ENCODE measurements at regions not wholly inside any gene's neighbourhood (a gene's known extent, or its start where the extent isn't known, plus 50 kb on each side); places are given as distances from the start of the nearest gene placed in this dataset.
A peak's percentile ranks its signal among the peaks of the same experiment; 100 is the strongest.

- Mint-ChIP-seq H3K27ac (ENCODE audit: unreplicated experiment) (no peak overlapping the region), H3K27me3 (ENCODE audit: insufficient read depth, unreplicated experiment) (no peaks in the 10 kb centered on the region), H3K4me3 (ENCODE audit: unreplicated experiment) (no peak overlapping the region), H3K9me3 (ENCODE audit: unreplicated experiment) (no peaks in the 10 kb centered on the region), H3K4me1 (ENCODE audit: low read depth, unreplicated experiment) (peaks cover 35% of the 10 kb centered on the region), H3K36me3 (ENCODE audit: insufficient read depth, unreplicated experiment) (no peaks in the 10 kb centered on the region)
- no peak for TF ChIP-seq CTCF (IDR thresholded peaks at IDR 0.05; ENCODE audit: insufficient read depth in 1 of 2, low read depth in 1 of 2, low read length in 1 of 2, severe bottlenecking in 1 of 2, unreplicated experiment in 1 of 2)
- Histone ChIP-seq H3K36me3 (ENCODE audit: control insufficient read depth, insufficient read depth, low read length) (no peaks in the 10 kb centered on the region), H3K27me3 (replicated peaks; ENCODE audit: control insufficient read depth, insufficient read depth, low read length) (no peaks in the 10 kb centered on the region), H3K4me3 (ENCODE audit: low read depth, low read length) (no peak overlapping the region), H3K4me1 (peaks cover 19% of the 10 kb centered on the region), H3K9me3 (no peaks in the 10 kb centered on the region)
- BruUV-seq (replicated peaks), result no TSS peak
- DNase-seq, result no peak
- ChIA-PET CTCF (interaction anchor here (0.8 kb wide), 1 partner anchor 10 kb away, joined by 3 read pairs; no protein-coding TSS in a partner anchor), POLR2A (no interaction called here)
- intact Hi-C loops (cut with micrococcal nuclease; ENCODE audit: unreplicated experiment), result no loop called here
Observed at GRCh38 chr14:75361041-75361440, 66.8 kb upstream of the JDP2 start.

DNA sequence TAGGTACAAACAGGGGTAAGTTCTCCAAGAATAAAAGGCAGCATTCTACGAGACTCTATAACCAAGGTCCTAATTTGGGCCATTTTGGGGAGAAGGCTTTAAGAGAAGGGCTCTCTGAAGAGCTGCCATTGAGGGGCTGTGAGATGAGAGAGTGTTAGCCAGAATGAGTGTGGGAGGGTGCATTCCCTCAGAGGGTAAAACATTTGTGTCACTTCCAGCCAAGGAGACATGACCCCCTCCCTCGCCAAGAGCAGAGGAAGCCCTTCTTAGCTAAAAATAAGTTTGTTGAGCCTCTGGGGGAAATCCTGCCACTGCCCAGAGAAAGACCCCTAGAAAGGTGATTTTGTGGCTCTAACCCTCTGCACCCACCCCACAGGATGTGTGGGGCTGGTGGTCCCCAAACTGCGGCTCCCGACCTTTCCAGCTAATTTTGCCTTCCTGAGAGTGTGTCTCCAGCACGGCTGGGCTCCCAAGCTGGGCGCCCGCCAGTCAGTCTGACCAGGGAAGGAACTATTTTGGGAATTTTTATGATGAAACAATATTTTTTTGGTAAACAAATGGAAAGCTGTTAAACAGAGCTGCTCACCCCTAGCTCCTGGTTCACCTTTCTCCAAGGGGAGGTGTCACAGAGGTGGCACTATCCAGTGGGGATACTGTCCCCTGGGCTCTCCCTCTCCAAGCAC is 65.9 kb upstream of the JDP2 start:
- no peaks in the 10 kb centered on the region for H3K36me3 ChIP-seq (ENCODE audit: control insufficient read depth, insufficient read depth, low read length)
- Mint-ChIP-seq H3K27ac (ENCODE audit: unreplicated experiment) (peak overlapping the region; percentile 80), H3K36me3 (ENCODE audit: insufficient read depth, unreplicated experiment) (no peaks in the 10 kb centered on the region), H3K4me1 (ENCODE audit: low read depth, unreplicated experiment) (peaks cover 36% of the 10 kb centered on the region), H3K27me3 (ENCODE audit: insufficient read depth, unreplicated experiment) (no peaks in the 10 kb centered on the region), H3K4me3 (ENCODE audit: unreplicated experiment) (no peak overlapping the region), H3K9me3 (ENCODE audit: unreplicated experiment) (no peaks in the 10 kb centered on the region)
- no peaks in the 10 kb centered on the region for H3K27me3 ChIP-seq (replicated peaks; ENCODE audit: control insufficient read depth, insufficient read depth, low read length)
- BruUV-seq (replicated peaks), result no TSS peak
- intact Hi-C loops (cut with micrococcal nuclease; ENCODE audit: unreplicated experiment), result no loop called here
- no peak overlapping the region for H3K4me3 ChIP-seq (ENCODE audit: low read depth, low read length)
- no peak for DNase-seq
- no peaks in the 10 kb centered on the region for H3K9me3 ChIP-seq
- H3K4me1 ChIP-seq, result peaks cover 19% of the 10 kb centered on the region
- POLR2A ChIA-PET, result interaction anchor here (0.5 to 1.3 kb wide), 2 partner anchors 18 to 71 kb away, joined by 3 to 4 read pairs; no protein-coding TSS in a partner anchor
- TF ChIP-seq CTCF (IDR thresholded peaks at IDR 0.05; ENCODE audit: insufficient read depth in 1 of 2, low read depth in 1 of 2, low read length in 1 of 2, severe bottlenecking in 1 of 2, unreplicated experiment in 1 of 2), result no peak
- CTCF ChIA-PET, result interaction anchor here (0.7 to 2.0 kb wide), 5 partner anchors 11 to 621 kb away, joined by 3 to 7 read pairs (median 6); no protein-coding TSS in a partner anchor

DNA sequence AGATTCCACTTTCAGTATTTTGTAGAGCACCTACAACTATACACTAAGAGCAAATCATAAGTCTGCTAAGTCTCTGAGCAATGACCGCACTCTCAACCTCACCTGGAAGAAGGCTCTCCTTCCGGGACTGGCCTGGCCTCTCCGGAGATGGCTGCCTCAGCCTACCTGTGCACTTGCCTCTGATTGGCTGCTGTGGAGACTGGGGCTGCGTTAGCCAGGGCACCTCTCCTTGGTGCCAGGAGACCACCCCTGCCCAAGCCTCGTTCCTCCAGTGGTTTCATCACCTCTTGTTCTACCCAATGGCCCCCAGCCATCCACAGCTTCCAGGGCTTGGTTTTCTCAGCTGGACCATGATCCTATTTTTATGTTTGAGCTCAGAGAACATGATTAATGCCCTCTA is 64.7 kb upstream of the JDP2 start:
- CTCF ChIA-PET, result interaction anchor here (1.0 to 2.0 kb wide), 2 partner anchors 12 to 619 kb away, joined by 3 to 6 read pairs; no protein-coding TSS in a partner anchor

More for the DNA sequence above, 64.7 kb upstream of the JDP2 start:
- no peak overlapping the region for H3K27ac Mint-ChIP-seq (ENCODE audit: unreplicated experiment)
- BruUV-seq (replicated peaks), result no TSS peak
- no peaks in the 10 kb centered on the region for H3K27me3 Mint-ChIP-seq (ENCODE audit: insufficient read depth, unreplicated experiment)
- Histone ChIP-seq H3K9me3 (no peaks in the 10 kb centered on the region), H3K27me3 (replicated peaks; ENCODE audit: control insufficient read depth, insufficient read depth, low read length) (no peaks in the 10 kb centered on the region), H3K4me1 (peaks cover 19% of the 10 kb centered on the region), H3K36me3 (ENCODE audit: control insufficient read depth, insufficient read depth, low read length) (no peaks in the 10 kb centered on the region), H3K4me3 (ENCODE audit: low read depth, low read length) (no peak overlapping the region)
- H3K36me3 Mint-ChIP-seq (ENCODE audit: insufficient read depth, unreplicated experiment), result no peaks in the 10 kb centered on the region
- no peak overlapping the region for H3K4me3 Mint-ChIP-seq (ENCODE audit: unreplicated experiment)
- POLR2A ChIA-PET, result no interaction called here
- no peaks in the 10 kb centered on the region for H3K9me3 Mint-ChIP-seq (ENCODE audit: unreplicated experiment)
- peaks cover 43% of the 10 kb centered on the region for H3K4me1 Mint-ChIP-seq (ENCODE audit: low read depth, unreplicated experiment)
- DNase-seq, result no peak
- intact Hi-C loops (cut with micrococcal nuclease; ENCODE audit: unreplicated experiment), result no loop called here
- no peak for TF ChIP-seq CTCF (IDR thresholded peaks at IDR 0.05; ENCODE audit: insufficient read depth in 1 of 2, low read depth in 1 of 2, low read length in 1 of 2, severe bottlenecking in 1 of 2, unreplicated experiment in 1 of 2)
